HG02943 (cell line): ENCODE measurements at regions not wholly inside any gene's neighbourhood (a gene's known extent, or its start where the extent isn't known, plus 50 kb on each side); places are given as distances from the start of the nearest gene placed in this dataset.
"Not testable (repeated sequence)": the region's sequence is repeated elsewhere in the genome, so short reads cannot be mapped to it uniquely, and the experiment has no call there.

Experiments used
- ATAC-seq: cut with Tn5 transposase; IDR thresholded peaks from one replicate; pipeline ENCODE4 v1.9.1; 2021; ENCODE audit warnings: mild to moderate bottlenecking, low read depth, moderate library complexity; ENCODE audit not compliant: unreplicated experiment

- no peak for ATAC-seq
These were observed 84.6 kb upstream of the NAV2 start for GRCh38 chr11:19628018-19628417.

GRCh38 chr11:19627566-19627965 lies 85.1 kb upstream of the NAV2 start:
- no peak for ATAC-seq

DNA sequence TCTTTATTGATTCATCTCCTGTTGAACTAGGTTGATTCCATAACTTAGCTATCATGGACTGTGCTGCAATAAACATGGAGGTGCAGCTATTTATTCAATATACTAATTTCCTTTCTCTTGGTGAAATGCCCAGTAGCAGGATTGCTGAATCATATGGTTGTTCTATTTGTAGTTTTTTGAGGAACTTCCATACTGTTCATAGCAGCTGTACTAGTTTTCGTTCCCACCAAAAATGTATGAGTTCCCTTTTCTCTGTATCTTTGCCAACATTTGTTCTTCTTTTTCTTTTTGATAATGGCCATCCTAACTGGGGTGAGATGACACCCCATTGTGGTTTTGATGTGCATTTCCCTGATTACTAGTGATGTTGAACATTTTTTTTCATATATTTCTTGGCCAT lies 87.2 kb upstream of the NAV2 start:
- ATAC-seq = no peak

DNA sequence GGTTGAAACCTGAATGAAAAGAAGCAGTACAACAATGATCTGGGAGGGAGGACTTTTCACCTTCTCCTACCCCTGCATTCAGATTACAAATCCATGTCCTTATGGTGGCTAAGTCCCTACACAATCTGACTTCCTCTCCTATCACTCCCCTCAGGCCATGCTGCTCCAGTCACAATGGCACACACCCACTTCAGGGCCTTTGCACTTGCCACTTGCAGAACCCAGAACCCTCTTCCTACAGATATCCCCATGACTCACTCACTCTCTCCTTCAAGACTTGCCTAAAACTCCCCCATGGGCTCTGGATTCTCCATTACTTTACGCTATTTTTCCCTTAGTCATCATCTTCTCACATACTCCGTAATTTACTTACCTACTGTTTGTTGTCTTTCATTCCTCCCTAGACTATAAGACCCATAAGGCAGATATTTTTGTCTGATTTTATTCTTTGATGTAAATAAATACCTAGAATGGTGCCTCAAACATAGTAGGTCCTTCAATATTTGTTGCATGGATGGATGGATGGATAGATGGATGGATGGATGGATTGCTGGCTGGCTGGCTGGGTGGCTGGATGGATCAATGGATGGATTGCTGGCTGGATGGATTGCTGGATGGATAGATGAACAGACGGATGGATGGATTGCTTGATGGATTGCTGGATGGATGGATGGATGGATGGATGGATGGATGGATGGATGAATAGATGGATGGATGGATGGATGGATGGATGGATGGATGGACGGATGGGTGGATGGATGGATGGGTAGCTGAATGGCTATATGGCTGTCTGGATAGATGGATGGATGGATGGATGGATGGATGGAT lies 94.7 kb upstream of the NAV2 start:
- no peak for ATAC-seq

- no peak for ATAC-seq
These were observed 97.1 kb upstream of the NAV2 start for GRCh38 chr11:19615341-19616183.

GRCh38 chr11:19614370-19614940 lies 98.2 kb upstream of the NAV2 start:
- no peak for ATAC-seq

- ATAC-seq = not testable (repeated sequence)
These were observed 100.6 kb upstream of the NAV2 start for GRCh38 chr11:19612025-19612424.

DNA sequence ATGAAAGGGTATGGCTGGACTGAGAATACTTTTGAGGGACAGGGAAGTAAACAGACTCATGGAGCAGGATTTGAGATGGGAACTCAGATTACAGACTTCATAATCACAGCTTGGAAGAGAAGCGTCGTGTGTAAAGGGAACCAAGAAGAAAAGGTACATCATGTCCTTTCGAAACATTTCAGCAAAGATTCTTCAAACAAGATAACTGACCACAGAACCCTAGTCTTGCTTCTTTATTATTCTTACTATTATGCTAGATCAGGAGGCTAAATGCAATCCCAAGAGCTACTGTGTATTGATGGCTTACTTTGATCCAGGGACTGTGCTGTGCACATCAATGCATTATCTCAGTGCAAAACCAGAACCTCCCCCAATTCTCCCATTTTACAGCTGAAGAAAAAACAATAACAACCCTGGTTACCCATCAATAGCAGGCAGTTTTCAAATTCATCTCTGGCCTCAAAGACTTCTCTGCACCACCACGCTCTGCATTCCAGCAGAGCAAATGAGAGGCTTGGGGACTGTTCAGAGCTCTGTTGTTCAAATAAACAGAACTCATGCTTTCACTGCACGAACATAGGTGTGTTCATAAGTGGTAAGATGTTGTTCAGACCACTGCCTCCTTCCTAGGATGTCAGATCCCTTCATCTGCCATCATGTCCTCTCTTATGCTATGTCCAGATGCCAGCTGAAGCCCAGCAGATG lies 104.8 kb upstream of the NAV2 start:
- no peak for ATAC-seq

DNA sequence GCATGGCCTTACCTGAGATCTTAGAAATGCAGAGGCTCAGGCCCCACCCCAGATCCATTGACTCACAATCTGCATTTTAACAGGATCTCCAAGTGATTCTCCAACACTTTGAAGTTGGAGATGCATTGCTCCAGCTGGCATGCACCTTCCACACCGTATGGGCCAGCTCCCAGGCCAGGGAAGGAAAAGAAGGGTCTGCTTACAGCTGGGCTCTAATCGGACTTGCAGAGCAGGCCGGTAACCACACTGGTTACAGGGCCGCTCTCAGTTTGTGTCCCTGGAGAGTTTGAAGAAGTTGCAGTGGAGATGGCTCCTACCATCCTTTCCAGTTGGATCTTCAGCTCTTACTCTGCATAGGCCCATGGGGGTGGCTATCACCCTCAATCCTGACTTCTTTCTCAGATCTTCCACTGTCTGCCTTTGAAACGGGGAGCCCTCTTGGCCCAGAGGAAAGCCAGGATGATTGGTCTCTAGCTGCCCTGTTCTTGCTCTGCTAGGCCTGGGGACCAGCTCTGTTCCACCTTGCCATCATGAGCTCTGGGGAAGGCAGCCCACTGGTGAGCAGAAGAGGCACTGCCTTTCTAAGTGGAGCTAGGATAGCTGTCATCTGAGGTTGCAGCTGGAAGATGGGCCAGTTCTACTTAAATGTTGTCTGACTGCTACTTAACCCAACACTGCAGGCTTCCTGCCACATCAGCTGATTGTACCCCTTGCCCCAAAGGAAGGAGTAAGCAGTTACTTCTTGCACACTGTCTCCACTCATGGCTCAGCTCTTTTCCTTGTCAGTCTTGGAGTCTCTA lies 105.6 kb upstream of the NAV2 start:
- no peak for ATAC-seq

GRCh38 chr11:19605520-19606371 lies 106.9 kb upstream of the NAV2 start:
- ATAC-seq = no peak

DNA sequence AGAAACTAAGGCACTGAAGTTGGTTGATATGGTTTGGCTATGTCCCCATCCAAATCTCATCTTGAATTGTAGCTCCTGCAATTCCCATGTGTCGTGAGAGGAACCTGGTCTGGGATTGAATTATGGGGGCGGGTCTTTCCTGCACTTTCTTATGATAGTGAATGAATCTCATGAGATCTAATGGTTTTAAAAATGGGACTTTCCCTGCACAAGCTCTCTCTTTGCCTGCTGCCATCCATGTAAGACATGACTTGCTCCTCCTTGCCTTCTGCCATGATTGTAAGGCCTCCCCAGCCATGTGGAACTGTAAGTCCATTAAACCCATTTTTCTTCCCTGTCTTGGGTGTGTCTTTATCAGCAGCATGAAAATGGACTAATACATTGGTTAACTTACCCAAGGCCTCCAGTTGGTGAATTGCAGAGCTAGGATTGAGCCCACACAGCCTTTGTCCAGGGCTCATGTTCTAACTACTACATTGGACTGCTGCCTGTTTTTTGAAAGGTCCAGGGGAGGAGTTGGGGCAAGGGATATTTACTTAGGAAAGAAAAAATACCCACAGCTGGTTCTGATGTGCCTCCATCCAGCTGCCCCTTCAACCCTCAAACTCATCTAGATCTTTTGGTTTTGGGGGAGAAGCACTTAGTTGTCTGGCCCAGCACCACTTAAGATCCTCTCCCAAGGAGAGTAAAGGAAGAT lies 107.8 kb upstream of the NAV2 start:
- no peak for ATAC-seq

DNA sequence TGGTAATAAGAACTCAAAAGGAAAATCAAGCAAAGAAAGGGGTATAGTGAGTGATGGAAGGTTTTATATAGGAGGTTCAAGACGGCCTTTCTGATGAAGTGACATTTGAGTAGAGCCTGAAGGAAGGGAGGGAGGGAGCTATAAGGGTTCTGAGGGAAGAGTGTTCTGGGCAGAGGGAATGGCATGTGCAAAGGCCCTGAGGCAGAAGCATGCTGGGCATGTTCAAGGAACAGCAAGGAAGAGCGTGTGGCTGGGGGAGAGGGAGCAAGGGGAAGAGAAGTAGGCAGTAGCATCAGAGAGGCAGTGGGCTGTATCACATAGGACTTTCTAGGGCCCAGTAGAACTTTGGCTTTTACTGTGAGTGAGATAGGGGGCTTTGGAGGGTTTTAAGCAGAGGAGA lies 108.9 kb upstream of the NAV2 start:
- no peak for ATAC-seq

- ATAC-seq = no peak
These were observed 109.7 kb upstream of the NAV2 start for GRCh38 chr11:19602891-19603290.

- ATAC-seq = no peak
These were observed 110.2 kb upstream of the NAV2 start for GRCh38 chr11:19602406-19602805.

- no peak for ATAC-seq
These were observed 111.4 kb upstream of the NAV2 start for GRCh38 chr11:19601235-19601634.

DNA sequence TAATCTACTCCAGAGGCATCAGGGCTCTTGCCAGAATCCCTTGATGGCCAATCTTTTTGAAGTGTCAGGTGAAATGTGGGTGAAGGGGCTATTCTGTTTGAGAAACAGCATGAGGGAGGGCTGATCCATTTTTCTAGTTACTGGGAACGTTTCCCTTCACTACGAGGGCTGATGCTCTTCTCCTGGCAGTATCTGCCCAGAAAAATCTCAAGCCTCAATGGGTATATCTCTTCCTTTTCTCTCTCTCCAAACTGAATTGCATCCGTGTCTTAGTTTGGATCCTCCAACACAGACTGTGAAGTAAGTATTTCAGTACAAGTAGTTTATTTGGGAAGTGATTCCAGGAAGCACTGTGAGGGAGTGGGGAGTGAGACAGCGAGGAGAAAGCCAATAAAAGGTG lies 113.0 kb upstream of the NAV2 start:
- ATAC-seq = no peak

DNA sequence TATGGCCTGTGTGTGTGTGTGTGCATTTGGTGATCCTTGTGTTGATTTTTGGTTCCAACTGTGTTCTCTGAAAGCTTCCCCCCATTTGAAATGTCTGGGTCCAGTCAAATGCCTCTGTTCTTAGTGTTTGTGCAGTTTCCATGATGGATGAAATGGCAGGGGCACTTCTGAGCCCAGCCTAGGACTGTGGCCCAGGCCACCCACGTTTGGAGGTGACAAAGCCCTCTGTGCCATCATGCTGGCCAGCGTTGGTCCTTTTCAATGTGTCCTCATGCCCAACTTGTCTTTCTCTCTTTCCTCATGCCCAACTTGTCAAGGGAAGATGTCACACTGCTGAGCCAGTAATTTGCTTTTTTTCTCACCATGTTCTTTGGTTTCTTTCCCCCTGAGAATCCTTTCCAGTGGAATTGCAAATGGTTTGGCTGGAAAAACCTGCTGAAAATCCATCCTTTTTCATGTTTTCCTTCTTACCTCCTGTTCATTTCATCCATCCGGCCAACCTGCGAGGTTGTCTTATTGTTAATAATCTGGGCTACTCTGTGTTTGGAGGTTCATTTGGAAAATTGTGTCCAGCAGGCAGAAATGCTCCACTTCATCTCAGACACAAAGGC lies 113.7 kb upstream of the NAV2 start:
- ATAC-seq = no peak

DNA sequence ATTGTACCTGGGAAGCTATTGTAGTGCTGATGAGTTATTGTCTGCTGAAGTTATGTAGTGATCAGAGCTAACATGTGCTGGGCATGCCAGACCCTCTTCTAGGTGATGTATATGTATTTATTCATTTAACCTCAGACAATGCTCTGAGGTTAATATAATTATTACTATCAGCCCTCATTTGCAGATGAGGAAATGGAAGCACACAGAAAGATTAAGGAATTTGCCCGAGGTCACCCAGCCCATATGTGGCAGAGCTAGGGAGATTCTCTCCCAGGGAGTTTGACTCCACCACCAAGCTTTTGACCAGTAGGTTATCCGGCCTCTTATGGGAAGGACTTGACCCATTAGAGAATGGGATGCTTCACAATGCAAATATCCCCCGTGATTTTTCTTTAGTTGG lies 114.2 kb upstream of the NAV2 start:
- ATAC-seq = no peak
